ENCODE measurements at regions not wholly inside any gene's neighbourhood (a gene's known extent, or its start where the extent isn't known, plus 50 kb on each side); places are given as distances from the start of the nearest gene placed in this dataset.

DNA sequence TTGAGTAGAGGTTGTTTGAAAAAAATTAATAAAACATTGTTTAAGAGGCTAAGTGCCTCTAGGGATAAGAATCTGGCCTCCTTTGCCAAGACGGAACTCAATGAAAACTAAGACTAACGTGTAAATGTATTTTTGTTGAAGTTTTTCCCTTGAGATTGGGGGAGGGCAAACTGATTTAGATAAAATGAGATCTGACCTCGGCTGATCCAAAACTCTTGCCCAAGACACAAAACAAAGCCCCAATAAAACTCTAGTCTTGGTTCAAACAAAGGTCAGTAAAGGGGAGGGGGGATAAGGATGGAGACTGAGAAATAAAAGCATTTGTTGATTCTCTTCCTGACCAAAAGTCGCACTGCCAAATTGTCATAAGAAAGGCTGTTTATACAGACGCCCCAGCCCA is 134.8 kb upstream of the DPT start:
- no peak overlapping the region for H3K4me3 ChIP-seq (ENCODE audit: low read depth, low read length)
- TF ChIP-seq, protein P1, sequence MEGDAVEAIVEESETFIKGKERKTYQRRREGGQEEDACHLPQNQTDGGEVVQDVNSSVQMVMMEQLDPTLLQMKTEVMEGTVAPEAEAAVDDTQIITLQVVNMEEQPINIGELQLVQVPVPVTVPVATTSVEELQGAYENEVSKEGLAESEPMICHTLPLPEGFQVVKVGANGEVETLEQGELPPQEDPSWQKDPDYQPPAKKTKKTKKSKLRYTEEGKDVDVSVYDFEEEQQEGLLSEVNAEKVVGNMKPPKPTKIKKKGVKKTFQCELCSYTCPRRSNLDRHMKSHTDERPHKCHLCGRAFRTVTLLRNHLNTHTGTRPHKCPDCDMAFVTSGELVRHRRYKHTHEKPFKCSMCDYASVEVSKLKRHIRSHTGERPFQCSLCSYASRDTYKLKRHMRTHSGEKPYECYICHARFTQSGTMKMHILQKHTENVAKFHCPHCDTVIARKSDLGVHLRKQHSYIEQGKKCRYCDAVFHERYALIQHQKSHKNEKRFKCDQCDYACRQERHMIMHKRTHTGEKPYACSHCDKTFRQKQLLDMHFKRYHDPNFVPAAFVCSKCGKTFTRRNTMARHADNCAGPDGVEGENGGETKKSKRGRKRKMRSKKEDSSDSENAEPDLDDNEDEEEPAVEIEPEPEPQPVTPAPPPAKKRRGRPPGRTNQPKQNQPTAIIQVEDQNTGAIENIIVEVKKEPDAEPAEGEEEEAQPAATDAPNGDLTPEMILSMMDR (IDR thresholded peaks at IDR 0.05; ENCODE audit: insufficient read depth, low read length), result no peak
- DNase-seq (ENCODE audit: low read depth), result peak; percentile 21

- TF ChIP-seq, protein P1 (IDR thresholded peaks at IDR 0.05; ENCODE audit: insufficient read depth, low read length), result no peak
- no peak overlapping the region for H3K4me3 ChIP-seq (ENCODE audit: low read depth, low read length)
- no peak for DNase-seq (ENCODE audit: low read depth)
Measured at GRCh38 chr1:168864266-168864665, 135.3 kb upstream of the DPT start.

DNA sequence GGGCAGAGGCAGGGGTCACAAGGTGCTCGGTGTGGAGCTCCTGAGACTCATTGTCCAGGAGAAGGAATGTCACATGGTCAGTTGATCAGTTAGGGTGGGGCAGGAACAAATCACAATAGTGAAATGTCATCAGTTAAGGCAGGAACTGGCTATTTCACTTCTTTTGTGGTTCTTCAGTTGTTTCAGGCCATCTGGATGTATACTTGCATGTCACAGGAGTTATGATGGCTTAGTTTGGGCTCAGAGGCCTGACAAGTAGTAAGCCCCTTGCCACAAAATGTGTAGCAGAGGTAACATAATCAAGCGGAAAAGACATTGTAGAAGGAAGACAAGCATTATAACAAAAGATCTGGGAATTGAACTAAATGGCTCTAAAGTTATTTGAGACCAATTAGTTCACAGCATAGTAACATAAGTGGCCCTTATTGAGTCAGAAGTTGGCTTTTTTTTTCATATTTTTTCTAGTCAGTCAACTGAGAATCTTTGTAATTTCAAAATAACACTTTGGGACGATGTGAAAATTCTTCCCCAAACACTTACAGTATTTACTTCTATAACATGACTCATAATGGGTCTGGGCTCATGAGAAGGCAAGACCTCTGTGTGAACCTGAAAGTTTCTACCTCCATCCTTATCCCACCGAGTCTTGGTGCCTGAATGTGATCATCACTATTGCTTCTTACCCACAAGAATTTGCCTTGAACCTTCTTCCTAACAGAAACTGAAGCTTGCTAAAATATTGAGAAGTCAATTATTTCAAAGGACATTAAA is 137.0 kb upstream of the DPT start:
- no peak for DNase-seq (ENCODE audit: low read depth)
- H3K4me3 ChIP-seq (ENCODE audit: low read depth, low read length), result no peak overlapping the region
- TF ChIP-seq, protein P1 (IDR thresholded peaks at IDR 0.05; ENCODE audit: insufficient read depth, low read length), result no peak

GRCh38 chr1:168867941-168868634 is 139.1 kb upstream of the DPT start:
- DNase-seq (ENCODE audit: low read depth), result no peak
- H3K4me3 ChIP-seq (ENCODE audit: low read depth, low read length), result no peak overlapping the region
- TF ChIP-seq, protein P1 (IDR thresholded peaks at IDR 0.05; ENCODE audit: insufficient read depth, low read length), result no peak

DNA sequence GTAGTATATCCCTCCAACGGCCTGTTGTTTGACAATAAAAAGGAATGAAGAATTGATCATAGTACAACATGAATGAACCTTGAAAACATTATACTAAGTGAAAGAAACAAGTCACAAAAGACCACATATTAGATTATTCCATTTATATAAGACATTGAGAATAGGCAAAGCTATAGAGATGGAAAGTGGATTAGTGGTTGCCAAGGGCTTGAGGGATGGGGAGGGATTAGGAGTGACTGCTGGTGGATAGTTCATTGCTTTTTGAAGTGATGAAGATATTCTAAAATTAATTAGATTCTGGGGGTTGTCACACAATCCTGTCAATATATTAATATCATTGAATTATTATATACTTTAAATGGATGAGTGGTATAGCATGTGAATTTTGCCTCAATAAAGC is 142.5 kb upstream of the DPT start:
- no peak for DNase-seq (ENCODE audit: low read depth)
- no peak overlapping the region for H3K4me3 ChIP-seq (ENCODE audit: low read depth, low read length)
- TF ChIP-seq, protein P1 (IDR thresholded peaks at IDR 0.05; ENCODE audit: insufficient read depth, low read length), result no peak

DNA sequence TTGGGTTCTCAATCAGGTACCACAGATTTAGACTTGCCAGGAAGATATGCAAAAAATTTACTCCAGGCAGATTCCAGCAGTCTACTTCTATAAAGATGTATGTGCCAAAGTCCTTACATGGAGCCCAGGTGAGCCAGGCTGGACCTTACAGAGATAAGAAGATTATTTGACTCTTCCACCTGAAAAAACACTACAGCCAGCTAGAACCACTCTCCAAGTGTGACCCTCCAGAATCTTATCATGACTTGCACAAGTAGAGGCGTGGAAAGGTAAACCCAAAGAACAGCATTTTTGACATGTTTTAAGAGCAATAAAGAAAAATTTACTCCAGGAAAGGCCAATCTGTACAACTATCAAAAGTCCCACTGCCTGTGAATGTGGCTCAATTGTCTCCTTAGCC is 146.8 kb upstream of the DPT start:
- no peak for DNase-seq (ENCODE audit: low read depth)
- no peak overlapping the region for H3K4me3 ChIP-seq (ENCODE audit: low read depth, low read length)
- TF ChIP-seq, protein P1 (IDR thresholded peaks at IDR 0.05; ENCODE audit: insufficient read depth, low read length), result no peak
